Upper lobe of right lung (tissue), 1 donor: ENCODE measurements at regions not wholly inside any gene's neighbourhood (a gene's known extent, or its start where the extent isn't known, plus 50 kb on each side); places are given as distances from the start of the nearest gene placed in this dataset.

Experiments used
- ATAC-seq: fragments of 200-7000 bp; cut with Tn5 transposase; one replicate; pipeline ENCODE4 v1.9.1; 2020; ENCODE audit warnings: mild to moderate bottlenecking, moderate library complexity
- DNase-seq: peaks from one replicate; pipeline ENCODE4 v3.0.0-alpha.2; 2020
- H3K27ac ChIP-seq: fragments of 200-600 bp; one replicate; pipeline ENCODE4 v1.8.0; 2022
- H3K27me3 ChIP-seq: fragments of 200-600 bp; one replicate; pipeline ENCODE4 v1.8.0; 2022; ENCODE audit warnings: mild to moderate bottlenecking
- H3K36me3 ChIP-seq: fragments of 200-600 bp; one replicate; pipeline ENCODE4 v1.8.0; 2022
- H3K4me1 ChIP-seq: fragments of 200-600 bp; one replicate; pipeline ENCODE4 v1.8.0; 2022
- H3K4me3 ChIP-seq: fragments of 200-600 bp; one replicate; pipeline ENCODE4 v1.8.0; 2022; ENCODE audit warnings: mild to moderate bottlenecking
- H3K9me3 ChIP-seq: fragments of 200-600 bp; one replicate; pipeline ENCODE4 v1.8.0; 2022
- intact Hi-C: fragments of 100-400 bp; cut with DNase I; formaldehyde crosslinking; loops from one replicate; pipeline ENCODE4 v1.11.0; 2022
- TF ChIP-seq, protein P1 (sequence below): fragments of 200-600 bp; IDR thresholded peaks from one replicate; pipeline ENCODE4 v1.8.0; 2022; ENCODE audit warnings: antibody characterized with exemption
- donor health status: DM: no; HTN: yes; CAD: no; lungs with severe emphysema.

- H3K9me3 ChIP-seq, result no peaks in the 10 kb centered on the region
- no peak overlapping the region for H3K4me3 ChIP-seq
- ATAC-seq (peak; percentile 35), DNase-seq (no peak)
- no peak overlapping the region for H3K27ac ChIP-seq
- H3K27me3 ChIP-seq, result no peaks in the 10 kb centered on the region
- no peaks in the 10 kb centered on the region for H3K4me1 ChIP-seq
- TF ChIP-seq, protein P1, sequence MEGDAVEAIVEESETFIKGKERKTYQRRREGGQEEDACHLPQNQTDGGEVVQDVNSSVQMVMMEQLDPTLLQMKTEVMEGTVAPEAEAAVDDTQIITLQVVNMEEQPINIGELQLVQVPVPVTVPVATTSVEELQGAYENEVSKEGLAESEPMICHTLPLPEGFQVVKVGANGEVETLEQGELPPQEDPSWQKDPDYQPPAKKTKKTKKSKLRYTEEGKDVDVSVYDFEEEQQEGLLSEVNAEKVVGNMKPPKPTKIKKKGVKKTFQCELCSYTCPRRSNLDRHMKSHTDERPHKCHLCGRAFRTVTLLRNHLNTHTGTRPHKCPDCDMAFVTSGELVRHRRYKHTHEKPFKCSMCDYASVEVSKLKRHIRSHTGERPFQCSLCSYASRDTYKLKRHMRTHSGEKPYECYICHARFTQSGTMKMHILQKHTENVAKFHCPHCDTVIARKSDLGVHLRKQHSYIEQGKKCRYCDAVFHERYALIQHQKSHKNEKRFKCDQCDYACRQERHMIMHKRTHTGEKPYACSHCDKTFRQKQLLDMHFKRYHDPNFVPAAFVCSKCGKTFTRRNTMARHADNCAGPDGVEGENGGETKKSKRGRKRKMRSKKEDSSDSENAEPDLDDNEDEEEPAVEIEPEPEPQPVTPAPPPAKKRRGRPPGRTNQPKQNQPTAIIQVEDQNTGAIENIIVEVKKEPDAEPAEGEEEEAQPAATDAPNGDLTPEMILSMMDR, result peak; percentile 21
- no peaks in the 10 kb centered on the region for H3K36me3 ChIP-seq
- intact Hi-C loops, result no loop called here
These were observed 64.0 kb upstream of the DGKG start for GRCh38 chr3:186425788-186426730.

- Histone ChIP-seq H3K4me3 (no peak overlapping the region), H3K27ac (no peak overlapping the region), H3K27me3 (peaks cover 6% of the 10 kb centered on the region), H3K36me3 (no peaks in the 10 kb centered on the region), H3K4me1 (no peaks in the 10 kb centered on the region), H3K9me3 (no peaks in the 10 kb centered on the region)
- no peak for DNase-seq
- no peak for ATAC-seq
- intact Hi-C loops, result no loop called here
- TF ChIP-seq, protein P1, result no peak
These were observed 59.9 kb upstream of the DGKG start for GRCh38 chr3:186421946-186422345.

GRCh38 chr3:186418671-186419145, 56.7 kb upstream of the DGKG start:
- DNase-seq, result no peak
- intact Hi-C loops, result no loop called here
- Histone ChIP-seq H3K27me3 (peaks cover 6% of the 10 kb centered on the region), H3K27ac (no peak overlapping the region), H3K4me1 (peaks cover 12% of the 10 kb centered on the region), H3K36me3 (no peaks in the 10 kb centered on the region), H3K9me3 (no peaks in the 10 kb centered on the region), H3K4me3 (no peak overlapping the region)
- TF ChIP-seq, protein P1, result no peak
- no peak for ATAC-seq

- DNase-seq (no peak), ATAC-seq (no peak)
- no peaks in the 10 kb centered on the region for H3K36me3 ChIP-seq
- H3K9me3 ChIP-seq, result no peaks in the 10 kb centered on the region
- no peak overlapping the region for H3K27ac ChIP-seq
- H3K4me1 ChIP-seq, result peaks cover 20% of the 10 kb centered on the region
- intact Hi-C loops, result no loop called here
- H3K27me3 ChIP-seq, result peaks cover 6% of the 10 kb centered on the region
- TF ChIP-seq, protein P1, result no peak
- no peak overlapping the region for H3K4me3 ChIP-seq
These were observed 55.8 kb upstream of the DGKG start for GRCh38 chr3:186417791-186418190.

DNA sequence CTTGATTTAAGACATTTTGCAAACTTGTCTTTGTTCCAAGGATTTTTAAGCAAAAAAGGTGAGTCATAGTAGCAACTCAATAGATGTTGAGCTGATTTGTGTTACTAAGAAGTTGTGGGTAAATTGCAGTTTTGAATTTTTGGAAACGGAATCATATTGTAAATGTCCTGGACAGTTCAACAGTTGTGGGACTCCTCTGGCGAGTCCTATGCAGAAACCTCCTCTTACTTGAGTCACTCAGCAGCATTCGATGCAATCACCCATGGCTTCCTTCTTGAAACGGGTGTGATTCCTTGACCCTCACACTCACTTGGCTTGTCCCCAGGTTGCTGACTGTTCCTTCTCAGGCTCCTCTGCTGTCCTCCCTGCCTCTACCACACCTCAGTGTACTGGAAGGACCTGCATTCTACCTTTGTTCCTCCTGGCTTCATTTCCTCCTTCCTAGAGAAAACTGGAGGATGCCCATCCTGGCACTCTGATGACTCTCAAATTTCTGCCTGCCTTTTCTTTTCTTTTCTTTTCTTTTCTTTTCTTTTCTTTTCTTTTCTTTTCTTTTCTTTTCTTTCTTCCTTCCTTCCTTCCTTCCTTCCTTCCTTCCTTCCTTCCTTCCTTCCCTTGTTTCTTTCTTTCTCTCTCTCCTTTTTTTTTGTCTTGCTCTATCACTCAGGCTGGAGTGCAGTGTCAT, 52.8 kb upstream of the DGKG start:
- TF ChIP-seq, protein P1, result no peak
- H3K27ac ChIP-seq, result no peak overlapping the region
- no peak overlapping the region for H3K4me3 ChIP-seq
- intact Hi-C loops, result no loop called here
- ATAC-seq (no peak), DNase-seq (no peak)
- H3K36me3 ChIP-seq, result no peaks in the 10 kb centered on the region
- H3K4me1 ChIP-seq, result peaks cover 20% of the 10 kb centered on the region
- no peaks in the 10 kb centered on the region for H3K9me3 ChIP-seq
- peaks cover 6% of the 10 kb centered on the region for H3K27me3 ChIP-seq
